CD4-positive, alpha-beta T cell treated with Interleukin-6 for 4 hours (primary cell): ENCODE measurements at regions not wholly inside any gene's neighbourhood (a gene's known extent, or its start where the extent isn't known, plus 50 kb on each side); places are given as distances from the start of the nearest gene placed in this dataset.

Experiments used
- DNase-seq: peaks from one replicate; pipeline ENCODE4 v3.0.0-alpha.2; 2020; ENCODE audit warnings: mixed read lengths

- no peak for DNase-seq
Observed at GRCh38 chr3:104598848-104599511, 767.7 kb upstream of the ALCAM start.

DNA sequence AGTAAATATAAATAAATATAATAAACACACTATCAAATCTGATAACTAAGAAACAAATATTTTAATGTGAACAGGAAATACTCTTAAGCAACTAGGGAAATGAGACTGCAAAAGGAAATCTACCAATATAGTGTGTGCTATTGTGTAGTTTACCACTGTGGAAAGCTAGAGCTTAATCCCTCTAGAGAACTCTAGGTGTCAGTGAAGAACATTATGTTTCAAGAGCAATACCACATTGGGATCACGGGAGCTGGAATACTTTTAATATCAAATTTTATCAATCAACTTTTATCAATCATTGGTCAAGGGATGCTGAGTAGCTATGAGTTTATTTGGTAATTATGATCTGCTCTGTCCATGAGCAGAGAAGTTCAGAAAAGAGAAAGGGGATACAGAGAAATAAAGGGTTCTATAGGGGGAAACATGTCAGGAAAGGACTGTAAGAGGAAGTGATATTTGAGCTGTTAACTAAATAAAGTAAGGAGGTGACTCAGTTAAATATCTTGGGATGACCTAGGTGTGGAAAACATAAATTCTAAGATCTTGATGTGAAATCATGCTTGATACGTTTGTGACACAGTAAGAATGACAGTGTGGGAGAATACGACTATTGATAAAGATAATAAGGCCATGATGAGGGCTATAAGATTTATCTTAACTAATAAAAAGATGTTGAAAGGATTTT, 762.2 kb upstream of the ALCAM start:
- DNase-seq, result no peak

GRCh38 chr3:104606812-104607211, 759.9 kb upstream of the ALCAM start:
- DNase-seq, result no peak

DNA sequence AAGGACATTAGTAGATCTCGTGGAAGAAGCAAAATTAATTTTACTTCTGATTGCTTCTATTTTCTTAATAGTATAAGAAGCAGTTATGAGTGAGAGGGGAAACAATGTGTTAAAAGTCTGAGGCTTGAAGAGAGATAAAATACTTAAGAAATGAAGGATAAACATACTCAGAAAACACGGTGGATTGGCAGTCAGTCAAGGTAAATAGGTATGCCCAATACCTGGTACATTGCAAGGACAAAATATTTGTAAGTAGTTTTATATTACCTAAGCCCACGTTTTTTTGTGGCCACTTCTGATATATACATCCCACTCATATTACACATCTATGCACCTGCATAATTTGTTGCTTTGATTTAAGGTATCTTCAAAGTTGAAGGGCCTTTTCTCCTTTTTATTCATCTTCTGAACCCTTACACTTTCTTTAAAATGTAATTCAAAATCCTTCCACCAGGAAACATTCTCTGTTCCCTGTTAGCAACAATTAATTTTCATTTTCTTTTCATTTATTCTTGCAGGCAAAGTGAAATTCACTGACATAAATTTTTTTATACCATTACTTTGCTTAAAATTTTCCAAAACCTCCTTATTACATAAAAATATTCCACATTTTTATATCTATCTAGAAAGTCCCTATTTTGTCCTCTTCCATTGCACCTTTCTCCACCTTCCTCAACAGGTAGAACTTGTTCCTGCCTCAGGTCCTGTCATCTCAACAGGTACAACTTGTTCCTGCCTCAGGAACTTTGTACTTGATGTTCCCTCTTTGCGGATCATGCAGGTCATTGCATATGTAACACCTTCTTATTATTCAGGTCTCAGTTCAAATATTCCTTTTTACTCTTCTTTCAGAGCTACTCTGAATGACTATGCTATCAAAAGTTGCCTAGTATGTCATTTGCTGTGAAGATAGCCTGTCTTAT, 755.7 kb upstream of the ALCAM start:
- DNase-seq, result no peak

DNA sequence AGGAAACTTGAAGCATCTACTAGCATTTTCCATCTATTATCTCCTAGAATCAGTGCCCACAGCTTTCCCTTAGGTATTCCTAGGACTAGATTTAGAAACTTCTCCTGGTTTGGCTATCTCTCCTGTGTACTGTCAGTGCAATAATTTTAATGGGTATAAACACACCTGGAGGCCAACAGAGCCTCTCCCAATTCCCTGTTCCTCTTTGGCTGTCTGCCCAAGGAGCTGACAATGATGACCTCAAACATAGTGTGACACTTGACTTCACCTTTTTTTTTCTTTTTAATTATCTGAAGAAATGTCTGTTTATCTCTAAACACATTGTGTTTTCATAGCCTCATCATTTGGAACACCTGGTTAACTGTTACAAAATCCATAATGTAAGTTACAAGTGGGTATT, 754.5 kb upstream of the ALCAM start:
- DNase-seq, result no peak

GRCh38 chr3:104614564-104614963, 752.1 kb upstream of the ALCAM start:
- no peak for DNase-seq

- no peak for DNase-seq
Observed at GRCh38 chr3:104628185-104628789, 738.4 kb upstream of the ALCAM start.

DNA sequence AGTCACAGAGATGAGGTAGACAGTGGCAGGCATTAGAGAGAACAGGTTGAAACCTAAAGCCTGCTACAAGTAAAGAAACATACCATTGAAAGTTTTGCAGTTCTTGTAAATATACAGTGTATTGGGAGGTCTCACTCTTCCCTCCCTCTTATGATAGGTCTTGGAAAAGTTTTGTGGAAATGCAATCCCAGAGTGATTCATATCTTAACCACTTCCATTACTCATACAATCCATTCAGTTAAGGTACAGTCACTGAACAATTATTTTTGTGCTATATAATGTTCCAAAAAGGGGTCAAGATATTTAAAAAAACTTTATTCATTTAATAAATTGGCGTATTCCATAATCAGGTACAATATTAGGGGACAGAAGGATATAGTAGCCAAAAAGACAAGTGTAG, 737.7 kb upstream of the ALCAM start:
- no peak for DNase-seq

- DNase-seq, result no peak
Observed at GRCh38 chr3:104631254-104631653, 735.5 kb upstream of the ALCAM start.

DNA sequence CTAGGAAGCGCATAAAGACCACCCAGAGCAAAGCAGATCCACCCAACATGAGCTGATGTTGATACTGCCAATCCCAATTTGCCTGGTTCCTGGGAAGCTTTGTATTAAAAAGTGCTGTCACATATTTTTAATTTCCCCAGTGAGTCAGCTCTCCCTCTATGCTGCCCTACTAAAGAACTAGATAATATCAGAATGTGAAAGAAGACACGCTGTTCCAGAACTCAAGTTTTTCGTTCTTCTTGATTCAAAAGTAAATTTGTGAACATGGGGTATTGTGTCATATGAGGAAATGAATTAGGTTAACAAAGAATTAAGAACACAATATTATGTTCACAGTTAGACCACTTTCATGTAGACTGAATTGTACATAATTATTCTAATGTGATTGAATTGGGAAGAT, 734.2 kb upstream of the ALCAM start:
- DNase-seq, result no peak

GRCh38 chr3:104632947-104633346, 733.8 kb upstream of the ALCAM start:
- no peak for DNase-seq

- no peak for DNase-seq
Observed at GRCh38 chr3:104635872-104636580, 730.7 kb upstream of the ALCAM start.

GRCh38 chr3:104642827-104643226, 723.9 kb upstream of the ALCAM start:
- no peak for DNase-seq

- DNase-seq, result no peak
Observed at GRCh38 chr3:104646196-104646595, 720.5 kb upstream of the ALCAM start.

DNA sequence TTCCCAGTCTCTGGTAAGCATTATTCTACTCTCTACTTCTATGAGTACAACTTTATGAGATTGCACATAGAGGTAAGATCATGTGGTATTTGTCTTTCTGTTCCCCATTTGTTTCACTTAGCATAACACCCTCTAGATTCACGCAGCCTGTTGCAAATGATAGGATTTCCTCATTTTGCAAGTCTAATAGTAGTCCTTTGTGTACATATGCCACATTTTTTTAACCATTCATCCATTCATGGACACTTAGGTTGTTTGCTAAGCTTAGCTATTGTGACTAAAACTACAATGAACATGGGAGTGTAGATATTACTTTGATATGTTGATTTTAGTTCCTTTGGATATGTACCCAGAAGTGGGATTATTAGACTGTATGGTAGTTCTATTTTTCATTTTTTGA, 717.9 kb upstream of the ALCAM start:
- no peak for DNase-seq

GRCh38 chr3:104669083-104669482, 697.6 kb upstream of the ALCAM start:
- DNase-seq, result no peak

DNA sequence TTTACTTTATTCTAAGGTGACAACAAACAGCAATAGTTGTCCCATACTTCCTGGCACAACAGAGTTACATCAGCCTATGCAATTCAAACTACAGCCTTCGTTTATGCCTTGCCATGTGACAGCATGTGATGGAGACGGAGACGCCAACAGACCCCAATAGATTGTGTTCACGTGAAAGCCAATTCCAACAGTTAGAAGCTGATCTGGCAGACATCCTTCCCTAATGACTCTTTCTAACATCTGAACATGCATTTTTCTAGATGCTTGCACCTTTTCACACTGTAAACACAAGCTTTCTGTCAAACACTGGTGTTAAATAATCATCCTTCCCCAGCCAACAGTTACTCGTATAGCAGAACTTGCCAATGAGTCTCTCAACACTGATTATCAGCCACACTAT, 694.4 kb upstream of the ALCAM start:
- DNase-seq, result no peak

- no peak for DNase-seq
Observed at GRCh38 chr3:104673981-104674380, 692.7 kb upstream of the ALCAM start.

DNA sequence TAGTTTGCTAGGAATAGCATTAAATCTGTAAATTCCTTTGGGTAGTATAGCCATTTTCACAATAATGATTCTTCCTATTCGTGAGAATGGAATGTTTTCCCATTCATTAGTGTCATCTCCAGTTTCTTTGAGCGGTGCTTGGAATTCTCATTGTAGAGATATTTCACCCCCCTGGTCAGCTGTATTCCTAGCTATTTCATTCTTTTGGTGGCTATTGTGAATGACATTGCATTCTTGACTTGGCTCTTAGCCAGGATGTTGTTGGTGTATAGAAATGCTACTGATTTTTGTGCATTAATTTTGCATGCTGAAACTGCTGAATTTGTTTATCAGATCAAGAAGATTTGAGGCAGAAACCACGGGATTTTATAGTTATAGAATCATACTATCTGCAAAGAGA, 690.5 kb upstream of the ALCAM start:
- DNase-seq, result no peak

- no peak for DNase-seq
Observed at GRCh38 chr3:104677932-104678331, 688.8 kb upstream of the ALCAM start.

DNA sequence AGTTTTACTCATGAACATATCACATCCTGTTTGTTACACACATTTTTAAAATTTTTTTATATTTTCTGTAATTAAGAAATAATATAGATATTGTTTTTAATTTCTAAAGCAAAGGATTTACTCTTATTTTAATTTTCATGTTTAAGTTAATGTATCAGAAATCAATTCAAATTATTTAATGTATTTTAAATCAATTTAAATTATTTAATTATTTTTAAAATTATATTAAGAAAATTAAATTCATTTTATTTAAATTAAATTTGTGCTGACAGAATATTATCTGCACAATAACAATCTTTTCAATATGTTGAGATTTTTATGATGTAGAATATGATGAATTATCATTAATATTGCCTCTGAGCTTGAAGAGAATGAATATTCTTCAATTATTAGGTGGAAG, 681.2 kb upstream of the ALCAM start:
- no peak for DNase-seq

DNA sequence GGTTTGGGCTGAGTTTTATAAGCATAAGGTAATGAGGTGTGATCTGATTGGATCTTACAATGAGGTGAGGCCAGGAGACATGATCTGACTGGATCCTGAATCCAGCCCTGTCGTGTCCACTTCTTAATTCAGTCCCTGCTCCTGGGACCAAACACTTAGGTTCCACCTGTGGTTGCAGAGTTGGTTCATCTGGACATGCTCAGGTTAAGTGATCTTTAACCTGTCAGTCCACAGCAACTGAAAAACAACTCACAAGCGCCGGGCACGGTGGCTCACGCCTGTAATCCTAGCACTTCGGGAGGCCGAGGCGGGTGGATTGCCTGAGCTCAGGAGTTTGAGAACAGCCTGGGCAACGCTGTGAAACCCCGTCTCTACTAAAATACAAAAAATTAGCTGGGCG, 679.3 kb upstream of the ALCAM start:
- no peak for DNase-seq

DNA sequence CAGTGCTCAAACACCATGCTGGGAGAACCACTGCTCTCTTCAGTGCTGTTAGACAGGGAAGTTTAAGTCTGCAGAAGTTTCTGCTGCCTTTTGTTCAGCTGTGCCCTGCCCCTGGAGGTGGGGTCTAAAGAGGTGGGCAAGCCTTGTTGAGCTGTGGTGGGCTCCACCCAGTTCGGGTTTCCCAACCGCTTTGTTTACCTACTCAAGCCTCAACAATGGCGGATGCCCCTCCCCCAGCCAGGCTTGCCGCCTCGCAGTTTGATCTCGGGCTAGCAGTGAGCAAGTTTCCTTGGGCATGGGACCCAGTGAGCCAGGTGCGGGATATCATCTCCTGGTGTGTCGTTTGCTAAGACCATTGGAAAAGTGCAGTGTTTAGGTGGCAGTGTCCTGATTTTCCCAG, 670.2 kb upstream of the ALCAM start:
- DNase-seq, result no peak
